Brain pericyte (primary cell): ENCODE measurements at regions not wholly inside any gene's neighbourhood (a gene's known extent, or its start where the extent isn't known, plus 50 kb on each side); places are given as distances from the start of the nearest gene placed in this dataset.
A peak's percentile ranks its signal among the peaks of the same experiment; 100 is the strongest.

ENCODE experiments used
- DNase-seq: peaks from one replicate; pipeline ENCODE4 v3.0.0-alpha.2; 2012; ENCODE audit warnings: low read depth, low spot score

GRCh38 chr6:93083337-93084230 lies 335.8 kb downstream of the EPHA7 start:
- DNase-seq: no peak

DNA sequence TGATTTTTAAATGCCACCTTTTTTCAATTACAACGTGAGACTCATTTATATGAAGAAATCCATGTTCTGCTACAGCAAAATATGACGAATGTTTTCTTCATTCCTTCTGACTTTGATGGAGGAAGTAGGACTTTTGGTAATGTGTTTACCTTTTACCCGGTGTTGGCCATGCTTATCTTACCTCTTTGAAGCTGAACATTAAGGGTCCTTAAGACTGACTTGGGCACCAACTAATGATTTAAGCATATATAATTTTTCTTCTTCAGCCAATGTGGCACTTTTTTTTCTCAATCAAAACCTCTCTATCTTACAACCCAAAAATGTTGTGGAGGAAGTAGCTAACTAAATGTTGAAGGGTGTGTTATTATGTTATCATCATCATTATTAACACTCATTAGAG lies 337.5 kb downstream of the EPHA7 start:
- DNase-seq: no peak

DNA sequence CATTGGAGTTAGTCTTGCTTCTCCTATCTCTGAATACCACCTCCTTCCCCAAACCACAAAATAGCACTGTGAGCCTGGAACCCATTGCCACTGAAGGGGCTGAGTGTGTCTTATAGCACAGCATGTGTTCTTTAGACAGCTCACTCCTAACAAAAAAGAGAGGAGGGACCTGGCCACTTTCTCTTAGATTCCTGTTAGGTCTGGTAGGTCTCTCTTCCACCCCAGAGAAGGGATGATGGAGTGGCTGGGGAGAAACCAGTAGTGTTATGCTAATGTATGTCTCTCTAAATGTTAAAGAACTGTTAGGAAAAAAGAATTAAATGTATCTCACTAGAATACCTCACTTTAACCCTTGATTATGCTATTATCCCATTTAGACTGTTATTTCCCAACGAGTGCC lies 340.3 kb downstream of the EPHA7 start:
- no peak for DNase-seq

- DNase-seq: no peak
Measured at GRCh38 chr6:93073811-93074210, 345.5 kb downstream of the EPHA7 start.

- DNase-seq: no peak
Measured at GRCh38 chr6:93069856-93070255, 349.5 kb downstream of the EPHA7 start.

DNA sequence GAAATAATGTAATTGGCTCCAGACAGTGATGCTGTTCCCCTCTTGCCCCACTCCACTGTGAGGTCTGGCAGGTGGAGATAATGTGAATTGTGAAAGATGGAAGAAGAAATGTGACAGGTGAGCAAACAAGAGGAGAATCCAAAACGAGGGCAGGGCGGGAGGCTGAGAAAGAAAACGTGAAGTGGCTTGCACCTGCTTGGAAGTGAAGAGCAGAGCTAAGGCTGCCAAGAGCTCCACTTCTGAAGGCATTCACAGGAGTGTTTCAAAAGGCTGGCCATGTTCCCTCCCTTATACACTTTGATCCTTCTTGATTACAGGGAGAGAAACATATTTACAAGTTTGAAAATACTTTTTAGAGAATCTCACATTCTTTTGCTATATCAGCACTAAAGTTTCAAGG lies 359.4 kb downstream of the EPHA7 start:
- no peak for DNase-seq

GRCh38 chr6:93057584-93057983 lies 361.8 kb downstream of the EPHA7 start:
- no peak for DNase-seq

GRCh38 chr6:93048381-93048780 lies 371.0 kb downstream of the EPHA7 start:
- no peak for DNase-seq

GRCh38 chr6:93047033-93047432 lies 372.3 kb downstream of the EPHA7 start:
- no peak for DNase-seq

GRCh38 chr6:93045156-93045555 lies 374.2 kb downstream of the EPHA7 start:
- DNase-seq: no peak

- DNase-seq: peak; percentile 26
Measured at GRCh38 chr6:93040375-93040774, 379.0 kb downstream of the EPHA7 start.

DNA sequence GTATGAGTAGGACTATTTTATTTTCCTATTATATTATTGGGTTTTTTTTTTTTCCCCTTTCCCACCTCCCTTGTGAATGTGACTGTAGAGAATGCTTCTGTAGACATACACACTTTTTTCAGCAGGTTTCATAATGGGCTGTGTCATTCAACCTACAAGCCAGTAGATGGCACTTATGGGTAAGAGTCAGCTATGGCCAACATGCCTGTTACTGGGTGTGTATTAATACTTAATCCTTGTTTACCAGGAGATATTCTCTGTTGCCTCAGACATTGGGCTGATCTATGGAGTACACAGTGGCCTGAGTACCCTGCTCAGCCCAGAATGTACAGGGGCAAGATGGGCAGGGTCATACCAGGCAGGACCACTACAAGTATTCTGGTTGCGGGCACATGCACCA lies 382.5 kb downstream of the EPHA7 start:
- DNase-seq: no peak

- DNase-seq: no peak
Measured at GRCh38 chr6:93035756-93036155, 383.6 kb downstream of the EPHA7 start.

GRCh38 chr6:93021235-93021915 lies 398.0 kb downstream of the EPHA7 start:
- no peak for DNase-seq

DNA sequence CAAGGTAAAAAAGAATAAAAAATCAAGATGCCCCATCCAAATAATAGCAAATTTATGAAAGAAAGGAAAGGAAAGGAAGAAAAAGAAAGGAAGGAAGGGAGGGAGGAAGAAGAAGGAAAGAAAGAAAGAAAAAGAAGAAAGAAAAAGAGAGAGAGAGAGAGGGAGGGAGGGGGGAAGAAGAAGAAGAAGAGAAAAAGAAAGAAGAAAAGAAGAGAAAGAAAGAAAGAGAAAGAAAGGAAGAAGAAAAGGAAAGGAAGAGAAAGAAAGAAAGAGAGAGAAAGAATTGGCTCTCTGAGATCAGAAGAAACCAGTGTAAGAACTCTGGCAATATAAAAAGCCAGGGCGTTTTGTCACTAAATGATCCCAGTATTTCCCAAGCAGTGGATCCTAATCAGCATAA lies 401.7 kb downstream of the EPHA7 start:
- no peak for DNase-seq

DNA sequence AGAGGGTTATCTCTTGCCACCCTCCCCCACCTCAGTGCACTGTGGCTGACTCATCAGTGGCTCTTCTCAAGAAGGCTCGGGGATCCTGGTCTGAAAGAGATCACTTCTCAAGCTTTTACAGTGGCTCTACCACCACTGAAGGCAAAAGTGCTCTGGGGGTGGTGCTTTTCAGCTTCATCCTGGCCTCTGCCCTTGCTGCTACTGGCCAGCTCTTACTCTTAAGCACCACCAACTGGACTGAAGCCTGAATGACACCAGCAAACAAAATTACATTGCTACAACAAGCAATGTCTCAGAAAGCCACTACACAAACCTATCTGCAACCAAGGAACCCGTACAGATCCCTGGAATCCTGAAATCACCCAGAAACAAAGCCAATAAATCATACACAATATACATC lies 402.1 kb downstream of the EPHA7 start:
- no peak for DNase-seq

DNA sequence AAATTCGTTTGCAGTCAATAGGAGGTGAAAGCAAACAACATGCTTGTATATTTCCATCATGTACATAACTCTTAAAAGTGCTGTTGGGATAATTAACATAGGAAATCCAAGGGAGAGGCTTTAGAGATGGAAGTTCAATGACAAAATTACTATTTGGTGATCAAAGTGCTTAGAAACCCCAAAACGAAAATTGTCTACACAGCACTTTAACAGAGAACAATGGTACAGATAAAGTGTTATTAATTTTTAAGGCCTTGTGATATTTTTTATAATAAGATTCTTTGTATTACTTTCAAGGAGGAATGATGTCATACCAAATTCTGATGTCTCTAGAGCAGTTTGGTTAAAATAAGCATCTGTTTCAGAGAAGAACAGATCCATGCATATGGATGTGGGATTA lies 406.3 kb downstream of the EPHA7 start:
- no peak for DNase-seq

GRCh38 chr6:93008375-93008774 lies 411.0 kb downstream of the EPHA7 start:
- DNase-seq: no peak

- no peak for DNase-seq
Measured at GRCh38 chr6:92989656-92990055, 429.7 kb downstream of the EPHA7 start.

DNA sequence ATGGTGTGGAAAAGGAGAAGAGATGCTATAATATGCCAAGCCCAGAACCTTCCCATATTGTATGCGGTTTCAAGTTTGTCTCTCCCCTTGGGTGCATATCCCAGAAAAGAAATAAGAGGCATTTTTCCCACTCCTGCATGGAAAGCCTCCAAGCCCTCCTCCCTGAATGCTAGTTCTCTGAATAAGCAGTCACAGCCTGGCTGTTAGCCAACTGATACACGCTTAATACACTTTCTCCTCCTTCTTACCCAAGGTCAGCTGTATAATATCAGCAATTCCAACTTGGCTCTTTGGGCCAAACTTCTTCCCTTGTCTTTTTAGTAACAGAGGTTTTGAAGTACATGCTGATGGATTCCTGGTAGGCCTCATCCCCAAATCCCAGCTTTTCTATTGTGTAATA lies 440.1 kb downstream of the EPHA7 start:
- no peak for DNase-seq

DNA sequence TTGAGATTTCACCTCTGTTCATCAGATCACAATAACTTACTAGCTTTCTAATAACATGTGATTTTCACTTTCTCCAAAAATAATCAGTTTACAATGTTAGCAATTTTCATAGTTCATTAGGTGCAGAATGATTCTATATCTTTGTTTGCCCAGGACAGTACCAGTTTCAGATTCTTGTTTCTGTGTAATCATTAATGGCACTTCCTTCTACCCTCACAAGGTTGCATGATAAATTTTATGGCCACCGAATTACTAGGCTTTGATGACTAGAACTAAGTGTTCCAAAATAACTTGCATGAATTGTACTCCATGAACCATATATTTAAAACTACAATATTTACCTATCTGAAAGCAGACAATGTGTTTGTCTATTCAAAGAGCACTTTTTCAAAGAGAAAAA lies 442.3 kb downstream of the EPHA7 start:
- no peak for DNase-seq

- DNase-seq: no peak
Measured at GRCh38 chr6:92967362-92967761, 452.0 kb downstream of the EPHA7 start.

- no peak for DNase-seq
Measured at GRCh38 chr6:92962846-92963245, 456.5 kb downstream of the EPHA7 start.
